B cell (primary cell): ENCODE measurements at regions not wholly inside any gene's neighbourhood (a gene's known extent, or its start where the extent isn't known, plus 50 kb on each side); places are given as distances from the start of the nearest gene placed in this dataset.

Experiments
- ATAC-seq: fragments of 200-7000 bp; cut with Tn5 transposase; one replicate; pipeline ENCODE4 v1.10.0; 2021; ENCODE audit warnings: low read depth, mild to moderate bottlenecking, moderate number of reproducible peaks, moderate library complexity
- CTCF ChIA-PET: fragments of 350-600 bp; sonication (Branson Sonifier 250); formaldehyde crosslinking; loops from one replicate; lab custom pipeline; 2021; ENCODE audit warnings: antibody characterized with exemption, inconsistent platforms; lab: Charles Lee
- POLR2A ChIA-PET: fragments of 350-600 bp; sonication (Branson Sonifier 250); formaldehyde crosslinking; loops from one replicate; lab custom pipeline; 2021; ENCODE audit warnings: antibody characterized with exemption; lab: Charles Lee
- DNase-seq: peaks from one replicate; pipeline ENCODE4 v3.0.0; 2013
- H2AFZ ChIP-seq: 2 replicates; pipeline ENCODE4 v1.6.1; 2012; ENCODE audit warnings: mild to moderate bottlenecking, low read depth, low read length; ENCODE audit not compliant: insufficient read depth, poor library complexity, severe bottlenecking
- H3K27ac ChIP-seq, 2 donors: 1 replicate in 1 of 2; 2 replicates in 1 of 2; pipeline ENCODE4 v1.5.1; 2012 to 2013; ENCODE audit warnings: low read length in 2 of 2, mild to moderate bottlenecking in 2 of 2, moderate library complexity in 1 of 2
- H3K27me3 ChIP-seq, 4 experiments: fragments of 200-600 bp in 1 of 4; sonication (generic) in 1 of 4; replicated peaks in 1 of 4; 1 replicate in 2 of 4; 2 replicates in 2 of 4; pipeline versions ENCODE4 v1.6.1 to v1.7.0; 2013 to 2016; ENCODE audit warnings: low read length in 3 of 4, mild to moderate bottlenecking in 2 of 4, mixed read lengths in 1 of 4, moderate library complexity in 1 of 4; ENCODE audit not compliant: insufficient read depth in 4 of 4, control insufficient read depth in 3 of 4; ENCODE audit errors: control extremely low read depth in 1 of 4
- H3K36me3 ChIP-seq, 2 experiments: replicated peaks in 1 of 2; 1 replicate in 1 of 2; 2 replicates in 1 of 2; pipeline versions ENCODE4 v1.6.1 to v1.7.1; 2013; ENCODE audit warnings: low read length in 1 of 2; ENCODE audit not compliant: insufficient read depth in 2 of 2, control insufficient read depth in 1 of 2; ENCODE audit errors: control extremely low read depth in 1 of 2, extremely low read depth in 1 of 2
- H3K4me1 ChIP-seq, 2 donors: fragments of 200-600 bp in 1 of 2; sonication (generic) in 1 of 2; 1 replicate in 1 of 2; 2 replicates in 1 of 2; pipeline versions ENCODE4 v1.5.1 to v1.6.1; 2013 to 2017; ENCODE audit warnings: low read length in 2 of 2; ENCODE audit not compliant: control insufficient read depth in 2 of 2, insufficient read depth in 2 of 2
- H3K4me2 ChIP-seq: replicated peaks from 2 replicates; pipeline ENCODE3; 2012; ENCODE audit warnings: mild to moderate bottlenecking, low read depth, low read length; ENCODE audit not compliant: poor library complexity, severe bottlenecking
- H3K4me3 ChIP-seq, 5 experiments: fragments of 200-600 bp in 1 of 5; sonication (generic) in 1 of 5; 1 replicate in 3 of 5; 2 replicates in 2 of 5; pipeline versions ENCODE4 v1.5.1 to v1.7.0; 2011 to 2016; ENCODE audit warnings: low read length in 4 of 5, mild to moderate bottlenecking in 4 of 5, low read depth in 2 of 5, control low read depth in 1 of 5, moderate library complexity in 1 of 5; ENCODE audit not compliant: insufficient read depth in 1 of 5; ENCODE audit errors: control extremely low read depth in 1 of 5, extremely low read depth in 1 of 5
- H3K79me2 ChIP-seq: fragments of 200-600 bp; sonication (generic); one replicate; pipeline ENCODE4 v1.6.0; 2016; ENCODE audit warnings: low read length; ENCODE audit not compliant: control insufficient read depth, insufficient read depth
- H3K9ac ChIP-seq: fragments of 200-600 bp; sonication (generic); 2 replicates; pipeline ENCODE4 v1.6.1; 2017; ENCODE audit warnings: mild to moderate bottlenecking, low read length, moderate library complexity
- H3K9me3 ChIP-seq, 3 donors: one replicate each; pipeline versions ENCODE4 v1.6.1 to v1.7.1; 2013; ENCODE audit warnings: low read length in 2 of 3; ENCODE audit not compliant: control insufficient read depth in 2 of 3, insufficient read depth in 1 of 3; ENCODE audit errors: control extremely low read depth in 1 of 3
- H4K20me1 ChIP-seq: 2 replicates; pipeline ENCODE4 v1.6.0; 2012; ENCODE audit warnings: mild to moderate bottlenecking, low read length; ENCODE audit not compliant: insufficient read depth, control insufficient read depth, poor library complexity, severe bottlenecking
- H3K27ac Mint-ChIP-seq: one replicate; pipeline ENCODE4 v1.8.0; 2021; ENCODE audit warnings: mixed read lengths
- H3K27me3 Mint-ChIP-seq: one replicate; pipeline ENCODE4 v1.8.0; 2021; ENCODE audit warnings: mixed read lengths
- H3K4me1 Mint-ChIP-seq: one replicate; pipeline ENCODE4 v1.8.0; 2021; ENCODE audit warnings: mixed read lengths
- H3K4me3 Mint-ChIP-seq: one replicate; pipeline ENCODE4 v1.8.0; 2021; ENCODE audit warnings: mixed read lengths
- H3K9me3 Mint-ChIP-seq: one replicate; pipeline ENCODE4 v1.8.0; 2022; ENCODE audit warnings: mixed read lengths; ENCODE audit not compliant: insufficient read depth
- CTCF ChIP-seq: fragments of 200-600 bp; IDR thresholded peaks from one replicate; pipeline ENCODE4 v1.8.0; 2022; ENCODE audit warnings: antibody characterized with exemption, mild to moderate bottlenecking
- EZH2 ChIP-seq: IDR thresholded peaks from 2 replicates; pipeline ENCODE4 v1.6.1; 2012; ENCODE audit warnings: borderline replicate concordance, low read depth, mild to moderate bottlenecking, moderate library complexity, low read length; ENCODE audit not compliant: insufficient read depth, poor library complexity, severe bottlenecking
- WGBS: methylation state at CpG from one replicate; pipeline ENCODE4 v1.1.5; 2013; ENCODE audit warnings: missing lambda C conversion rate; ENCODE audit not compliant: insufficient coverage; 5-methylcytosine and 5-hydroxymethylcytosine counted together
- intact Hi-C: fragments of 100-400 bp; cut with micrococcal nuclease; formaldehyde crosslinking; loops from one replicate; pipeline ENCODE4 v1.10.0; 2022

DNA sequence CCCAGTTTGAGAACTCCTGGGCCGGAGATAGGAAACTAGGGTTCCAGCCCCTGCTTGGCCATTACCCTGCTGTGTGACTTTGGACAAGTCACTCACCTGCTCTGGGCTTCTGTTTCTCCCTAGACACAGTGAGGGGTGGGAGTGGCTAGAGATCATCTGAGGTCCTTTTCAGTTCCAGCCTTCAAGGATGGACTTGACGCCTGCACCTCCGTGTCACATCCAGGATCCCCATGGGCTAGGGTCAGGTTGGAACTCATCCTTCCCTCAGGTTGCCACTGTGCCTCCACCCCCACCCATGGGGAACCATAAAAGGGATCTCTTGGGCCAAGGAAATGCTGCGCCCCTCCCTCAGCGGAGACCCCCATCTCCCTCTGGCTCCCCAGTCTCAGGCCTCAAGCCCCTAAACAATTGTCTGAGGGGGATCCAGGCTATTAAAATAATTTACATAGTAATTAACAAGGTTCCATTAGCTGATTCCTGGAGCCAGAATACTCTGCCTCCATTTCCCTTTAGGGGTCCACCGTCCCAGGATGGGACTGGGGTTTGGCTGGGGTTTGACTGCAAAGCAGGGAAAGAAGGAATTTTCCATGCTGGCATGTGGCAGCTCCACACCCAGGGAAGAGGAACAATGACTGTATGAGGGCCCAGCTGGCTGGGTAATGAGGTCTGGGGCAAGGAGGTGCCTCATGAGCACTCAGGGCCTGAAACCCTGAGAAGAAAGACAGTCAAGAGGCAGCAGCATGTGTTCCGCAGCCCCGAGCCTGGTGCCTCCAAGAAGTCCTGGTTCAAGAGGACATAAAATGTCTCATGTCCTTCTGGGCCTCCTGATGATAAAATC, 177.7 kb downstream of the SMAD6 start:
- no peak for DNase-seq
- Histone ChIP-seq H3K36me3 (no peaks in the 10 kb centered on the region), H3K27ac (no peak overlapping the region), H3K9me3 (no peaks in the 10 kb centered on the region), H3K79me2 (no peaks in the 10 kb centered on the region), H3K27me3 (peaks cover 0 to 8% (median 0%) of the 10 kb centered on the region in 4 experiments), H4K20me1 (no peaks in the 10 kb centered on the region), H2AFZ (no peak overlapping the region), H3K9ac (no peak overlapping the region), H3K4me2 (no peak overlapping the region), H3K4me3 (no peak overlapping the region), H3K4me1 (no peaks in the 10 kb centered on the region)
- no peaks in the 10 kb centered on the region for H3K9me3 Mint-ChIP-seq
- no peak for TF ChIP-seq CTCF
- no peak for TF ChIP-seq EZH2
- ChIA-PET CTCF (interaction anchor here (0.6 kb wide), 1 partner anchor 164 kb away, joined by 4 read pairs; no protein-coding TSS in a partner anchor), POLR2A (no interaction called here)
- H3K27ac Mint-ChIP-seq, result no peak overlapping the region
- peaks cover 12% of the 10 kb centered on the region for H3K27me3 Mint-ChIP-seq
- WGBS, result 100% methylated on average over 4 of the region's 8 CpGs
- no peak overlapping the region for H3K4me3 Mint-ChIP-seq
- peaks cover 3% of the 10 kb centered on the region for H3K4me1 Mint-ChIP-seq
- intact Hi-C loops, result no loop called here
- ATAC-seq, result no peak
